H9 (cell line): ENCODE measurements at regions not wholly inside any gene's neighbourhood (a gene's known extent, or its start where the extent isn't known, plus 50 kb on each side); places are given as distances from the start of the nearest gene placed in this dataset.

ENCODE experiments used
- DNase-seq: peaks from one replicate; pipeline ENCODE4 v3.0.0-alpha.2; 2017
- H2AFZ ChIP-seq: one replicate; pipeline ENCODE4 v1.6.1; 2013; ENCODE audit warnings: mild to moderate bottlenecking, low read length, control low read depth, moderate library complexity
- H2AK5ac ChIP-seq: 2 replicates; pipeline ENCODE4 v1.6.1; 2013; ENCODE audit warnings: low read length, control low read depth, mixed read lengths; ENCODE audit not compliant: insufficient read length
- H2BK120ac ChIP-seq: one replicate; pipeline ENCODE4 v1.6.1; 2013; ENCODE audit warnings: low read depth, mild to moderate bottlenecking, low read length, control low read depth, inconsistent platforms; ENCODE audit not compliant: poor library complexity, severe bottlenecking
- H2BK12ac ChIP-seq: 2 replicates; pipeline ENCODE4 v1.6.1; 2013; ENCODE audit warnings: low read length, control low read depth, mixed read lengths, low read depth; ENCODE audit not compliant: insufficient read length
- H2BK15ac ChIP-seq: 2 replicates; pipeline ENCODE4 v1.6.1; 2013; ENCODE audit warnings: low read depth, low read length, control low read depth
- H2BK20ac ChIP-seq: one replicate; pipeline ENCODE4 v1.6.1; 2013; ENCODE audit warnings: low read depth, mild to moderate bottlenecking, low read length, control low read depth, inconsistent platforms; ENCODE audit not compliant: poor library complexity, severe bottlenecking
- H2BK5ac ChIP-seq: 2 replicates; pipeline ENCODE4 v1.6.1; 2013; ENCODE audit warnings: low read length, control low read depth, mixed read lengths; ENCODE audit not compliant: insufficient read length
- H3K14ac ChIP-seq: 2 replicates; pipeline ENCODE4 v1.6.1; 2013; ENCODE audit warnings: low read length, control low read depth; ENCODE audit not compliant: insufficient read depth
- H3K18ac ChIP-seq: 2 replicates; pipeline ENCODE4 v1.6.1; 2013; ENCODE audit warnings: low read depth, mild to moderate bottlenecking, mixed read lengths, low read length, control low read depth; ENCODE audit not compliant: insufficient read length
- H3K23ac ChIP-seq: 2 replicates; pipeline ENCODE4 v1.6.1; 2013; ENCODE audit warnings: low read length, control low read depth, mixed read lengths, low read depth; ENCODE audit not compliant: insufficient read length
- H3K23me2 ChIP-seq: 2 replicates; pipeline ENCODE4 v1.6.1; 2013; ENCODE audit warnings: low read depth, mild to moderate bottlenecking, mixed read lengths, low read length, control low read depth; ENCODE audit not compliant: insufficient read length, poor library complexity, severe bottlenecking
- H3K27ac ChIP-seq: 2 replicates; pipeline ENCODE4 v1.5.1; 2013; ENCODE audit warnings: low read length, control low read depth, mixed read lengths, low read depth; ENCODE audit not compliant: insufficient read length
- H3K27me3 ChIP-seq: 2 replicates; pipeline ENCODE4 v1.6.1; 2013; ENCODE audit warnings: low read length, control low read depth, inconsistent platforms; ENCODE audit not compliant: insufficient read depth
- H3K4ac ChIP-seq: 2 replicates; pipeline ENCODE4 v1.6.1; 2013; ENCODE audit warnings: low read depth, mild to moderate bottlenecking, control low read depth, inconsistent platforms, low read length, moderate library complexity
- H3K4me1 ChIP-seq: 2 replicates; pipeline ENCODE4 v1.6.1; 2013; ENCODE audit warnings: low read length, control low read depth, inconsistent platforms; ENCODE audit not compliant: insufficient read depth
- H3K4me2 ChIP-seq: 2 replicates; pipeline ENCODE4 v1.6.1; 2013; ENCODE audit warnings: low read length, control low read depth, mixed read lengths; ENCODE audit not compliant: insufficient read length, insufficient read depth
- H3K56ac ChIP-seq: 2 replicates; pipeline ENCODE4 v1.6.1; 2013; ENCODE audit warnings: low read depth, mild to moderate bottlenecking, mixed read lengths, low read length, control low read depth; ENCODE audit not compliant: insufficient read length
- H3K79me1 ChIP-seq: 2 replicates; pipeline ENCODE4 v1.6.1; 2013; ENCODE audit warnings: low read depth, mild to moderate bottlenecking, moderate library complexity, low read length, control low read depth, inconsistent platforms; ENCODE audit not compliant: insufficient read depth, poor library complexity, severe bottlenecking
- H3K79me2 ChIP-seq: 2 replicates; pipeline ENCODE4 v1.6.1; 2013; ENCODE audit warnings: low read length, control low read depth, inconsistent platforms; ENCODE audit not compliant: insufficient read depth
- H3K9ac ChIP-seq: 2 replicates; pipeline ENCODE4 v1.6.1; 2013; ENCODE audit warnings: low read length, control low read depth, mixed read lengths; ENCODE audit not compliant: insufficient read length; ENCODE audit errors: extremely low read depth
- H3K9me3 ChIP-seq: one replicate; pipeline ENCODE4 v1.6.1; 2013; ENCODE audit warnings: low read depth, low read length, inconsistent platforms; ENCODE audit not compliant: control insufficient read depth
- H3T11ph ChIP-seq: one replicate; pipeline ENCODE4 v1.6.1; 2013; ENCODE audit warnings: mild to moderate bottlenecking, low read length, control low read depth, inconsistent platforms
- H4K20me1 ChIP-seq: one replicate; pipeline ENCODE4 v1.6.1; 2013; ENCODE audit not compliant: control insufficient read depth, insufficient read length, insufficient read depth
- H4K5ac ChIP-seq: 2 replicates; pipeline ENCODE4 v1.6.1; 2013; ENCODE audit warnings: low read depth, mild to moderate bottlenecking, mixed read lengths, low read length, control low read depth; ENCODE audit not compliant: insufficient read length
- H4K8ac ChIP-seq: replicated peaks from 2 replicates; pipeline ENCODE4 v1.6.1; 2013; ENCODE audit warnings: low read length, control low read depth, mixed read lengths, low read depth; ENCODE audit not compliant: insufficient read length
- H4K91ac ChIP-seq: 2 replicates; pipeline ENCODE4 v1.6.1; 2013; ENCODE audit warnings: low read depth, mild to moderate bottlenecking, moderate library complexity, mixed read lengths, low read length, control low read depth; ENCODE audit not compliant: insufficient read length
- H3K27ac Mint-ChIP-seq, 3 experiments: 2 replicates in 2 of 3; 3 replicates in 1 of 3; pipeline ENCODE4 v1.8.0; 2020 to 2021; ENCODE audit warnings: mixed read lengths in 3 of 3, mild to moderate bottlenecking in 1 of 3, moderate library complexity in 1 of 3
- H3K27me3 Mint-ChIP-seq: 2 replicates; pipeline ENCODE4 v1.8.0; 2021; ENCODE audit warnings: low read depth, mild to moderate bottlenecking, moderate library complexity, mixed read lengths
- H3K36me3 Mint-ChIP-seq, 3 experiments: 2 replicates in 2 of 3; 3 replicates in 1 of 3; pipeline ENCODE4 v1.8.0; 2020 to 2021; ENCODE audit warnings: low read depth in 3 of 3, mixed read lengths in 3 of 3; ENCODE audit not compliant: insufficient read depth in 1 of 3
- H3K4me1 Mint-ChIP-seq, 2 experiments: 2 replicates each; pipeline ENCODE4 v1.8.0; 2020; ENCODE audit warnings: mixed read lengths in 2 of 2
- H3K4me3 Mint-ChIP-seq, 2 experiments: 2 replicates in 1 of 2; 3 replicates in 1 of 2; pipeline ENCODE4 v1.8.0; 2020 to 2021; ENCODE audit warnings: mild to moderate bottlenecking in 2 of 2, mixed read lengths in 2 of 2, moderate library complexity in 1 of 2
- H3K9me3 Mint-ChIP-seq, 2 experiments: 2 replicates in 1 of 2; 3 replicates in 1 of 2; pipeline ENCODE4 v1.8.0; 2020; ENCODE audit warnings: mild to moderate bottlenecking in 2 of 2, mixed read lengths in 2 of 2, moderate library complexity in 1 of 2
- WGBS: extraction: QIAGEN DNeasy Blood & Tissue Kit; methylation state at CpG from one replicate; pipeline ENCODE4 v1.1.7; 2013; ENCODE audit warnings: missing lambda C conversion rate, low lambda C conversion rate, mixed read lengths; ENCODE audit not compliant: insufficient read length; ENCODE audit errors: extremely low coverage; 5-methylcytosine and 5-hydroxymethylcytosine counted together
- TF ChIP-seq, protein P1 (sequence below): fragments of 200-600 bp; sonication (generic); conservative IDR thresholded peaks from 3 replicates; pipeline ENCODE4 v1.8.0; 2021; ENCODE audit warnings: antibody characterized with exemption, mild to moderate bottlenecking

DNA sequence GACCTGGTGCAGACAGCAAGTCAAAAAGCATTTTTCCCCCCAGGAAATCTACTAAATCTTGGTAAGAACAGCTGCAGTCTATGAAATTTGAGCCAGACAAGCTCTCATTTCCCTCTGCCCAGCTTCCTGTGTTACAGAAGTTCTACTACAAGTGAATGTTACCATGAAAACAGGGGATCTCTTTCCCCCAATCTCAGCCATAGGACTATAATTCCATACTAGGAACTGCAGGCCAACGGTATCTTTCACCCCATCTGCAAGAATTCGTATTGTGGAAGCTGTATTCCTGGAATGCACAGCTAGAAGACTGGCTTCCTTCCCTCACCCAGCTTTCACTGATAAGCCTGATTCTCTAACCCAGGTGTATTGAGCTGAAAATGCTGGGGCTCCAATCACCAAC lies 1655.4 kb downstream of the BRINP3 start:
- Histone ChIP-seq H4K20me1 (no peaks in the 10 kb centered on the region), H3K9me3 (no peaks in the 10 kb centered on the region), H3T11ph (no peak overlapping the region), H3K14ac (no peak overlapping the region), H2BK5ac (no peak overlapping the region), H3K23ac (no peak overlapping the region), H4K91ac (no peak overlapping the region), H3K27me3 (no peaks in the 10 kb centered on the region), H3K4me2 (no peak overlapping the region), H3K18ac (no peak overlapping the region), H3K23me2 (no peaks in the 10 kb centered on the region), H3K4me1 (no peaks in the 10 kb centered on the region), H2BK12ac (no peak overlapping the region), H3K79me2 (no peaks in the 10 kb centered on the region), H2AK5ac (no peak overlapping the region), H3K79me1 (no peaks in the 10 kb centered on the region), H2AFZ (no peak overlapping the region), H3K27ac (no peak overlapping the region), H3K9ac (no peak overlapping the region), H4K5ac (no peak overlapping the region), H2BK120ac (no peak overlapping the region), H2BK20ac (no peak overlapping the region), H4K8ac (no peak overlapping the region), H2BK15ac (no peak overlapping the region), H3K4ac (no peak overlapping the region), H3K56ac (no peak overlapping the region)
- peak overlapping the region in 1 of 3 experiments; percentile 40; a peak in 1 of 7 replicates for H3K27ac Mint-ChIP-seq
- H3K4me1 Mint-ChIP-seq = peaks cover under 1 to 5% of the 10 kb centered on the region in 2 experiments; a peak in 3 of 4 replicates
- TF ChIP-seq, protein P1, sequence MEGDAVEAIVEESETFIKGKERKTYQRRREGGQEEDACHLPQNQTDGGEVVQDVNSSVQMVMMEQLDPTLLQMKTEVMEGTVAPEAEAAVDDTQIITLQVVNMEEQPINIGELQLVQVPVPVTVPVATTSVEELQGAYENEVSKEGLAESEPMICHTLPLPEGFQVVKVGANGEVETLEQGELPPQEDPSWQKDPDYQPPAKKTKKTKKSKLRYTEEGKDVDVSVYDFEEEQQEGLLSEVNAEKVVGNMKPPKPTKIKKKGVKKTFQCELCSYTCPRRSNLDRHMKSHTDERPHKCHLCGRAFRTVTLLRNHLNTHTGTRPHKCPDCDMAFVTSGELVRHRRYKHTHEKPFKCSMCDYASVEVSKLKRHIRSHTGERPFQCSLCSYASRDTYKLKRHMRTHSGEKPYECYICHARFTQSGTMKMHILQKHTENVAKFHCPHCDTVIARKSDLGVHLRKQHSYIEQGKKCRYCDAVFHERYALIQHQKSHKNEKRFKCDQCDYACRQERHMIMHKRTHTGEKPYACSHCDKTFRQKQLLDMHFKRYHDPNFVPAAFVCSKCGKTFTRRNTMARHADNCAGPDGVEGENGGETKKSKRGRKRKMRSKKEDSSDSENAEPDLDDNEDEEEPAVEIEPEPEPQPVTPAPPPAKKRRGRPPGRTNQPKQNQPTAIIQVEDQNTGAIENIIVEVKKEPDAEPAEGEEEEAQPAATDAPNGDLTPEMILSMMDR = no peak
- no peaks in the 10 kb centered on the region for H3K27me3 Mint-ChIP-seq
- WGBS = no CpG with 5 or more reads among the region's 2 CpGs
- H3K4me3 Mint-ChIP-seq = no peak overlapping the region
- no peak for DNase-seq
- no peaks in the 10 kb centered on the region for H3K36me3 Mint-ChIP-seq
- no peaks in the 10 kb centered on the region for H3K9me3 Mint-ChIP-seq
